GM12891 (cell line): ENCODE measurements at regions not wholly inside any gene's neighbourhood (a gene's known extent, or its start where the extent isn't known, plus 50 kb on each side); places are given as distances from the start of the nearest gene placed in this dataset.

Experiments used
- DNase-seq: peaks from one replicate; pipeline ENCODE4 v3.0.0; 2011; ENCODE audit warnings: low spot score; ENCODE audit not compliant: insufficient read length
- FAIRE-seq: peaks from 2 replicates; lab custom pipeline; 2011; peaks lifted over from hg19 to GRCh38; lab: Jason Lieb, UNC
- PAX5 ChIP-seq: IDR thresholded peaks from 2 replicates; pipeline ENCODE4 v1.6.1; 2011; ENCODE audit warnings: low read length, moderate library complexity, mild to moderate bottlenecking; ENCODE audit not compliant: insufficient read depth, severe bottlenecking
- POLR2A ChIP-seq: IDR thresholded peaks from 2 replicates; pipeline ENCODE4 v1.6.1; 2011; ENCODE audit warnings: low read depth, low read length, control low read depth
- POLR2AphosphoS5 ChIP-seq: IDR thresholded peaks from 2 replicates; pipeline ENCODE4 v1.6.1; 2011; ENCODE audit warnings: low read depth, low read length, control low read depth
- POU2F2 ChIP-seq: IDR thresholded peaks from 2 replicates; pipeline ENCODE4 v1.6.1; 2011; ENCODE audit warnings: low read depth, mild to moderate bottlenecking, control low read depth, low read length, moderate library complexity
- SPI1 ChIP-seq: IDR thresholded peaks from 2 replicates; pipeline ENCODE4 v1.6.1; 2011; ENCODE audit warnings: low read depth, low read length, control low read depth
- TAF1 ChIP-seq: IDR thresholded peaks from 2 replicates; pipeline ENCODE4 v1.6.1; 2011; ENCODE audit warnings: low read depth, low read length, control low read depth

- TF ChIP-seq POLR2AphosphoS5, result no peak
- no peak for TF ChIP-seq SPI1
- TF ChIP-seq POLR2A, result no peak
- TF ChIP-seq TAF1, result no peak
- TF ChIP-seq POU2F2, result no peak
- TF ChIP-seq PAX5, result no peak
- FAIRE-seq (no peak), DNase-seq (no peak)
These were observed 102.1 kb downstream of the PDGFA start for GRCh38 chr7:417625-417889.

GRCh38 chr7:417973-418601, 101.6 kb downstream of the PDGFA start:
- TF ChIP-seq TAF1 (no peak), POU2F2 (no peak), POLR2A (no peak), POLR2AphosphoS5 (no peak), SPI1 (no peak), PAX5 (no peak)
- FAIRE-seq, result no peak
- DNase-seq, result no peak

GRCh38 chr7:418636-419280, 100.9 kb downstream of the PDGFA start:
- FAIRE-seq (no peak), DNase-seq (no peak)
- TF ChIP-seq SPI1 (no peak), POLR2AphosphoS5 (no peak), TAF1 (no peak), PAX5 (no peak), POLR2A (no peak), POU2F2 (no peak)

- FAIRE-seq (no peak), DNase-seq (no peak)
- TF ChIP-seq TAF1 (no peak), PAX5 (no peak), POU2F2 (no peak), POLR2A (no peak), POLR2AphosphoS5 (no peak), SPI1 (no peak)
These were observed 99.2 kb downstream of the PDGFA start for GRCh38 chr7:420142-421093.

- no peak for TF ChIP-seq POLR2AphosphoS5
- TF ChIP-seq SPI1, result no peak
- no peak for TF ChIP-seq POLR2A
- TF ChIP-seq PAX5, result no peak
- no peak for TF ChIP-seq POU2F2
- TF ChIP-seq TAF1, result no peak
- FAIRE-seq (no peak), DNase-seq (no peak)
These were observed 98.3 kb downstream of the PDGFA start for GRCh38 chr7:421136-421991.

DNA sequence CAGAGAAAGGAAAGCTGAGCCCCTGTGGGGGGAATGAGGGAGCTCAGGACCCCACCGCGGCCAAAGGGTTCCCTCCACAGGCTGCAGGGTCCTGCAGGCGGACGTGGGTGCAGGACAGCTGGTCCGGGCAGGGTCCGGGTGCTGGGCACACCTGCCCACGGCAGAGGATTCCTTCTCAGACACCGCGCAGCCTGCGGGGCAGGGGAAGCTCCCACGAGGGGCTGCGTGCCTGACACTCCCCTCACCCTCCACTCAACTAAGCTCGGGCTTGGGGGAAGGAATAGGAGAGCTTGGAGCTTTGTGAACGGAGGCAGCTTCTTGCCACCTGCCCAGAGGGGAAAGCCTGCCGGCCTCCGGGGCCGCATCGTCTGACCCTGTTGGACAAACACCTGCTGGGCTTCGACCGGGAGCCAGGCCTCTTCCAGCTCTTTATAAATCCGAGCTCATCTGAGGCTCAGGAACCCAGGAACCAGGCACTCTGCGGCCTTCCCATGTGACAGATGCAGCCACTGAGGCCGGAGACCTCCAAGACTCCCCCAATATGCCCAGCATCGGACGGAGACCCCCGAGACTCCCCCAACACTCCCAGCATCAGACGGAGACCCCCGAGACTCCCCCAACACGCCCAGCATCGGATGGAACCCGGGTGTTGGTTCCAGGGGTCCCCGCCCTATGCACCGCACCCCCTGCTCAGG, 97.3 kb downstream of the PDGFA start:
- FAIRE-seq (no peak), DNase-seq (no peak)
- TF ChIP-seq POU2F2, result no peak
- no peak for TF ChIP-seq POLR2A
- TF ChIP-seq POLR2AphosphoS5, result no peak
- no peak for TF ChIP-seq SPI1
- no peak for TF ChIP-seq TAF1
- no peak for TF ChIP-seq PAX5

DNA sequence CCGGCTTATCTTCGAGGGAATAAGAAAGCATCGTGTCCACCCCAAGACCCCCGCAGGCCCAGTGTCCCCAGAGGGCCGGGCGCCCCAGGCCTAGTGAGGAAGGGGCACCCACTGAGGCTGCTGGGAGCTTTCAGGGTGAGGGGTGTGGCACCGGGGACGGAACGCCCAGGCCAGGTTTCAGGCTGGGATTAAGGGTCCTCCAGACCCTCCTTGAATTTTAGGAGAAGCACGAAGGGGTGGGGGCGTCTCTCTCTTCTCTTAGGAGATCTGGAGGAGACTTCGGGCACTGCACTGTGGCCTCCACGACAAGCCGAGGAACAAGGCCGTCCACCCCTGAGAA, 96.8 kb downstream of the PDGFA start:
- no peak for TF ChIP-seq PAX5
- TF ChIP-seq POLR2AphosphoS5, result no peak
- no peak for TF ChIP-seq TAF1
- TF ChIP-seq POU2F2, result no peak
- TF ChIP-seq POLR2A, result no peak
- no peak for TF ChIP-seq SPI1
- FAIRE-seq, result no peak
- DNase-seq, result no peak

DNA sequence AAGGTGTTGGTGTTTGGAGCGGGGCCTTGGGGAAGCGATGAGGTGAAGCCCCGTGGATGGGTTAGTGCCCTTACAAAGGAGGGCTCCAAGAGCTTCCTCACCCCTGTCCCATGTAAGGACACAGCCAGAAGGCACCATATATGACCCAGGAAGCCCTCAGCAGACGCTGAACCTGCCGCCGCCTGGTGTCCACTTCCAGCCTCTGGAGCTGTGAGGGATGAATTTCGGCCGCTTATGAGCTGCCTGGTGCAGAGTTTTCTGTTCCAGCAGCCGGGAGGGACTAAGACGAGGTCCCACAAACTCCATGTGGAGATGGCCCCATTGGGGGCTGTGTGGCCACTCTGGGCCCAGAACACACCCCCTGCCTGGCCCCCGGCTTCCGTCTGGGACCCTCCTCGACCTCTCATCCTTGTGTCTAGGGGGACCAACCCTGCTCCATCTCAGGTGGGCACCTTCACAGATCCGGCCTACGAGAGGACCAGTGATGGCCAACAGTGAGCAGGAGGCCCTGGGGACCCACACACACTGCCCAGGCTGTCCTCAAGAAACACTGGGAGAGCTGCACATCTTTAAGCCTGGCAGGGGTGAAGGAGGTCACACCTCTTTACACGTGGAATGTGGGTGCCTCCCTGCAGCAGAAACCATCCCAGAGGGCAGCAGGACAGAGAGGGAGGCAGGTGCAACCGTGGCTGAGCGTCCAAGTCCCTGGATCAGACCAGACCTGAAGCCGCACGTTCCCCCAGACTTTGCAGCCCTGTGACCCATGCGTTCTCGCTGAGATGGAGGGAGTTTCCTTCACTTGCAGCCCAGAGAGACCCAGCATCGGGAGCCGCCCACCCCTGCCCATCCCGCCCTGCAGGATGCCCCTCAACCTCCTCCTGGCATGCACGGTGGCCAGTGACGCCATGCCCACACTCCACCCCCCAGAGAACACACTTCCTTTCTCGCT, 96.1 kb downstream of the PDGFA start:
- no peak for DNase-seq
- no peak for TF ChIP-seq PAX5
- no peak for TF ChIP-seq TAF1
- no peak for TF ChIP-seq SPI1
- TF ChIP-seq POU2F2, result no peak
- FAIRE-seq, result no peak
